ENCODE measurements at regions not wholly inside any gene's neighbourhood (a gene's known extent, or its start where the extent isn't known, plus 50 kb on each side); places are given as distances from the start of the nearest gene placed in this dataset.

DNA sequence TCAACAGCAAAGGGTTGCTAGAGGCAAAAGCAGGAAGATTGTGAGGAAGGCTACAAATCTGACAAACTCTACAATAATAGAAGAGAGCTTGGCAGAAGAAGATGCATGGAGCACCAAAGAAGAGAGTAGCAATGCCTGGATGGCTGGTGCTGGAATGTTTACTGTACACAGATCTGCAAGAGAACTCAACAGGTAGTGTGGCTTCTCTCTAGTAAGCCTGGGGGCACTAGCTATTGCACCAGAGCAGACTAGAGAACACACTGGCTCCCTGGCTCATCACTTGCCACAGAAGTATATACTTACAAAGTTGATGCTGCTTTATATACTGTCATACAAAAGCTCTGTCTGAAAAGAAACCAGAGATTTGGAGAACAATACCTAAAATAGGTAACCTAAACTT, 475.0 kb upstream of the NCAM2 start:
- TF ChIP-seq, protein P1, sequence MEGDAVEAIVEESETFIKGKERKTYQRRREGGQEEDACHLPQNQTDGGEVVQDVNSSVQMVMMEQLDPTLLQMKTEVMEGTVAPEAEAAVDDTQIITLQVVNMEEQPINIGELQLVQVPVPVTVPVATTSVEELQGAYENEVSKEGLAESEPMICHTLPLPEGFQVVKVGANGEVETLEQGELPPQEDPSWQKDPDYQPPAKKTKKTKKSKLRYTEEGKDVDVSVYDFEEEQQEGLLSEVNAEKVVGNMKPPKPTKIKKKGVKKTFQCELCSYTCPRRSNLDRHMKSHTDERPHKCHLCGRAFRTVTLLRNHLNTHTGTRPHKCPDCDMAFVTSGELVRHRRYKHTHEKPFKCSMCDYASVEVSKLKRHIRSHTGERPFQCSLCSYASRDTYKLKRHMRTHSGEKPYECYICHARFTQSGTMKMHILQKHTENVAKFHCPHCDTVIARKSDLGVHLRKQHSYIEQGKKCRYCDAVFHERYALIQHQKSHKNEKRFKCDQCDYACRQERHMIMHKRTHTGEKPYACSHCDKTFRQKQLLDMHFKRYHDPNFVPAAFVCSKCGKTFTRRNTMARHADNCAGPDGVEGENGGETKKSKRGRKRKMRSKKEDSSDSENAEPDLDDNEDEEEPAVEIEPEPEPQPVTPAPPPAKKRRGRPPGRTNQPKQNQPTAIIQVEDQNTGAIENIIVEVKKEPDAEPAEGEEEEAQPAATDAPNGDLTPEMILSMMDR (IDR thresholded peaks at IDR 0.05; ENCODE audit: unreplicated experiment) = no peak
- Mint-ChIP-seq H3K4me3 (no peak overlapping the region), H3K36me3 (no peaks in the 10 kb centered on the region), H3K4me1 (peaks cover 13% of the 10 kb centered on the region), H3K9me3 (no peaks in the 10 kb centered on the region), H3K27ac (no peak overlapping the region), H3K27me3 (ENCODE audit: low read depth) (no peaks in the 10 kb centered on the region)
- DNase-seq (ENCODE audit: low spot score in 2 of 2, unreplicated experiment in 2 of 2) = no peak

DNA sequence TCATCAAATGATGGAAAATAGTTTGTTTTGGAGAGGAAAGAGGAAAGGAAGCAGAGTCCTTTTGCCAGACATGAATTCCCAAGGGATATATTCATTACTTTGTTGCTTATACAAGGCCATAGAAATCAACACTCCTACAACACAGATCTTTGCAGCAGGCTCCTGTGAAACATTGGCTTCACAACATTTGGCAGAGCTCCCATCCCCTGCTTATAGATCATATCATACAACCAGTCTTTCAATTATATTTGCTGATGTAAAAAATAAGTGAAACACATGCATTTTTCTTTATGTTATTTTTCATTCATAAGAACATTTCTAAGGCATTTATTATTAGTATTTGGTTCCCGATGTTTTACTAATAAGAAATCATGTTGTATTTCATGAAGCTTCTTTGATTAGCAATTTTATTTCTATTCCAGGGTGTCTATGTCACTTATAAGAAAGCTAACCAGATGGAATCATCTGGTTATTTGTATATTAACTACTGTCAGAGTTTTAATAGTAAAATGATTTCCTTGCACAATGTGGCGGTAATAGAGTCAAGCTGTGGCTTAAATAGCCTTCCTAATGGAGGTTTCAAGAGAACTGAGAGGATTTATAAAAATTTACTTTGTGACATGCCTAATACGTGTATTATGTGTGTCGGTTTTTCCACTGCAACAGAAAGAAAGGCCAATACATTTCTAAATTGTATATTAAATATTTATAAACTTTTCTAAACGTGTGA, 470.3 kb upstream of the NCAM2 start:
- Mint-ChIP-seq H3K4me1 (peaks cover 17% of the 10 kb centered on the region), H3K4me3 (no peak overlapping the region), H3K27ac (peak overlapping the region; percentile 27), H3K36me3 (no peaks in the 10 kb centered on the region), H3K9me3 (peaks cover 7% of the 10 kb centered on the region), H3K27me3 (ENCODE audit: low read depth) (no peaks in the 10 kb centered on the region)
- no peak for DNase-seq (ENCODE audit: low spot score in 2 of 2, unreplicated experiment in 2 of 2)
- TF ChIP-seq, protein P1 (IDR thresholded peaks at IDR 0.05; ENCODE audit: unreplicated experiment) = no peak

DNA sequence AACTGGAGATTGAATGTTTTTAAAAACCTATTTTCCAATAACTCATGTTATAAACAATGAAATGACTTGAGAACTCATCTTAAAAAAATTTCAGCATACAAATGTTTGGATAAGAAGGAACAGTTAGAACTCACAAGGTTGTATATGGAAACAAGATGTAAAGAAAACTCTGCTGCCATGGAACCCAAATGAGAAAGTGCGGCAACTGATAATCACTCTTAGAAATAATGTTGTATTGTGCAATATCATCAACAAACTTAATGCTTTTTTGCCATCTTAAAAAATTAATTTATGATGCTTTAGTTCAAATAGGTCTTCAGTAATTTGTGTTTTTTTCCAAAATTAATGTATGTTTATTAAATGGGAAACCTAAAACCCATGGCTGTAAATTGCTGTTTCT, 461.1 kb upstream of the NCAM2 start:
- no peak overlapping the region for H3K4me3 Mint-ChIP-seq
- H3K27me3 Mint-ChIP-seq (ENCODE audit: low read depth) = no peaks in the 10 kb centered on the region
- H3K36me3 Mint-ChIP-seq = no peaks in the 10 kb centered on the region
- H3K9me3 Mint-ChIP-seq = peaks cover 5% of the 10 kb centered on the region
- H3K4me1 Mint-ChIP-seq = no peaks in the 10 kb centered on the region
- TF ChIP-seq, protein P1 (IDR thresholded peaks at IDR 0.05; ENCODE audit: unreplicated experiment) = no peak
- no peak for DNase-seq (ENCODE audit: low spot score in 2 of 2, unreplicated experiment in 2 of 2)
- no peak overlapping the region for H3K27ac Mint-ChIP-seq

DNA sequence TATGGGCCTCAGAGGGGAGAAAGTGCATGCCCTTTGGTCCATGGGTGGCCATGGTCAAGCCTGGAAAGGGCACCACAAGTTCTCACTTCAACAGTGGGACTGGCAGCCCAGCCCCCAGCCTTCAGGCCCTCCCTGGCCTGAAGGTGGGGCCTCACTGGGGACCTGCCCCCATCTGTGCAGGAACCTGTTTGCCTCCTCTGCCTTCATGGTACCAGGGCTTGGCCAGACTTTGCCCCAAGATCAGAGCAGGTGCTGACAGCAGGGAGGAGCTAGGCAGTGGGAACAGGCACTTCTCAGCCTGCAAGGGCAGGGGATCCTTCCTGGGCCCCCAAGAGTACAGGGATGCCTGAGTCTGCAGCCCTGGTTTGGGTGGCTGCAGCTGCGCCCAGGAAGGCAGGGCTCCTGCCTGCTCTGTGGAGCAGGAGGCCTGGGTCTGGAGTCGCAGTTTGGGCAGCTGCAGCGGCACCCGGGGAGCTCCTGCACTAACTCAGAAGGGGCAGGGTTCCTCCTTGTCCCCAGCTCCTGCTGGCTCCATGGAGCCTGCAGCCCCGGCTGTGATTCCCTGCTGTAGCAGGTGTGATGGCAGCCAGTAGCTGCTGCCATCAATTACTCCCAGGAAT, 460.1 kb upstream of the NCAM2 start:
- Mint-ChIP-seq H3K4me1 (no peaks in the 10 kb centered on the region), H3K9me3 (peaks cover 3% of the 10 kb centered on the region), H3K27ac (no peak overlapping the region), H3K27me3 (ENCODE audit: low read depth) (no peaks in the 10 kb centered on the region), H3K36me3 (no peaks in the 10 kb centered on the region), H3K4me3 (no peak overlapping the region)
- TF ChIP-seq, protein P1 (IDR thresholded peaks at IDR 0.05; ENCODE audit: unreplicated experiment) = no peak
- no peak for DNase-seq (ENCODE audit: low spot score in 2 of 2, unreplicated experiment in 2 of 2)

DNA sequence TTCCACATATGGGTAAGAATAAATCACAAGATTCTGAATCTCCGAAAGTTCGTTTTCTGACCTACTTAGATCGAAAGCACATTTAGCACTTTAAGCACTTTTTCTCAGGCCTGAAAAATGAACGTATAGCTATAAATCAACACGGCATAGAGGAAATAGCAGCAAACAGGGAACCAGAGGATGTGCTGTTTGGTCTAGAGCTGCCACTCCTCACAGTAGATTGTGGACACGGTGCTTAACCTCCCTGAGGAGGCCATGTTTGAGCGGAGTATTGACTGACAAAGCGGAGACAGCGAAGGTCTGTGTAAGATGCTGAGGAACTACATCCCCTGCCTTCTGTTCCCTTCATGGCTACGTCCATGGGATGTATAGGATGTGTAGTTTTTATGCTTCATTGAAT, 452.8 kb upstream of the NCAM2 start:
- no peak for DNase-seq (ENCODE audit: low spot score in 2 of 2, unreplicated experiment in 2 of 2)
- H3K4me1 Mint-ChIP-seq = no peaks in the 10 kb centered on the region
- no peak overlapping the region for H3K27ac Mint-ChIP-seq
- H3K4me3 Mint-ChIP-seq = no peak overlapping the region
- H3K36me3 Mint-ChIP-seq = no peaks in the 10 kb centered on the region
- no peaks in the 10 kb centered on the region for H3K9me3 Mint-ChIP-seq
- TF ChIP-seq, protein P1 (IDR thresholded peaks at IDR 0.05; ENCODE audit: unreplicated experiment) = no peak
- no peaks in the 10 kb centered on the region for H3K27me3 Mint-ChIP-seq (ENCODE audit: low read depth)

All from mesothelial cell of epicardium (in vitro differentiated cells).